ENCODE measurements at regions not wholly inside any gene's neighbourhood (a gene's known extent, or its start where the extent isn't known, plus 50 kb on each side); places are given as distances from the start of the nearest gene placed in this dataset.
"Not testable (repeated sequence)": the region's sequence is repeated elsewhere in the genome, so short reads cannot be mapped to it uniquely, and the experiment has no call there.

- no peak overlapping the region for H3K27ac Mint-ChIP-seq
- Histone ChIP-seq H3K27me3 (ENCODE audit: control insufficient read depth, insufficient read depth, low read length) (no peaks in the 10 kb centered on the region), H3K27ac (ENCODE audit: low read length) (no peak overlapping the region), H3K36me3 (ENCODE audit: control insufficient read depth, insufficient read depth, low read length) (no peaks in the 10 kb centered on the region), H3K4me1 (ENCODE audit: control insufficient read depth, insufficient read depth, low read length) (no peaks in the 10 kb centered on the region), H3K9me3 (ENCODE audit: control insufficient read depth, insufficient read depth, low read length) (no peaks in the 10 kb centered on the region), H3K4me3 (ENCODE audit: low read length) (no peak overlapping the region)
- TF ChIP-seq CTCF (IDR thresholded peaks at IDR 0.05): no peak
- no peaks in the 10 kb centered on the region for H3K4me1 Mint-ChIP-seq
- DNase-seq (no peak), ATAC-seq (no peak)
- H3K27me3 Mint-ChIP-seq (ENCODE audit: low read depth in 2 of 2): no peaks in the 10 kb centered on the region
- intact Hi-C loops (cut with micrococcal nuclease): no loop called here
- peaks cover 17 to 20% of the 10 kb centered on the region in 2 donors for H3K9me3 Mint-ChIP-seq
- no peak overlapping the region for H3K4me3 Mint-ChIP-seq
- peaks cover 14% of the 10 kb centered on the region for H3K36me3 Mint-ChIP-seq
- WGBS (ENCODE audit: insufficient coverage): 93% methylated on average over 2 of the region's 4 CpGs
These were observed 1183.8 kb upstream of the WWC1 start for GRCh38 chr5:167107684-167108083.

GRCh38 chr5:167108266-167108665 is 1183.2 kb upstream of the WWC1 start:
- WGBS (ENCODE audit: insufficient coverage): 83% methylated on average over 9 of the region's 9 CpGs
- H3K4me3 Mint-ChIP-seq; H3K4me1 Mint-ChIP-seq; H3K36me3 ChIP-seq (ENCODE audit: control insufficient read depth, insufficient read depth, low read length); H3K27me3 Mint-ChIP-seq (ENCODE audit: low read depth in 2 of 2); DNase-seq; H3K9me3 ChIP-seq (ENCODE audit: control insufficient read depth, insufficient read depth, low read length); ATAC-seq; H3K4me1 ChIP-seq (ENCODE audit: control insufficient read depth, insufficient read depth, low read length); H3K27me3 ChIP-seq (ENCODE audit: control insufficient read depth, insufficient read depth, low read length); H3K4me3 ChIP-seq (ENCODE audit: low read length); H3K27ac ChIP-seq (ENCODE audit: low read length); H3K27ac Mint-ChIP-seq; intact Hi-C loops (cut with micrococcal nuclease): not testable (repeated sequence)
- peaks cover 23% of the 10 kb centered on the region in 2 donors for H3K9me3 Mint-ChIP-seq
- peaks cover 19% of the 10 kb centered on the region for H3K36me3 Mint-ChIP-seq

GRCh38 chr5:167112556-167112955 is 1178.9 kb upstream of the WWC1 start:
- H3K27me3 ChIP-seq (ENCODE audit: control insufficient read depth, insufficient read depth, low read length): no peaks in the 10 kb centered on the region
- TF ChIP-seq CTCF (IDR thresholded peaks at IDR 0.05): no peak
- DNase-seq (no peak), ATAC-seq (no peak)
- H3K4me1 ChIP-seq (ENCODE audit: control insufficient read depth, insufficient read depth, low read length): no peaks in the 10 kb centered on the region
- Mint-ChIP-seq H3K27me3 (ENCODE audit: low read depth in 2 of 2) (no peaks in the 10 kb centered on the region), H3K4me3 (no peak overlapping the region), H3K27ac (no peak overlapping the region), H3K9me3 (peaks cover 16 to 20% of the 10 kb centered on the region in 2 donors), H3K4me1 (no peaks in the 10 kb centered on the region), H3K36me3 (peaks cover 15% of the 10 kb centered on the region)
- H3K9me3 ChIP-seq (ENCODE audit: control insufficient read depth, insufficient read depth, low read length): no peaks in the 10 kb centered on the region
- H3K27ac ChIP-seq (ENCODE audit: low read length): no peak overlapping the region
- WGBS (ENCODE audit: insufficient coverage): 65% methylated on average over 2 of the region's 2 CpGs
- H3K36me3 ChIP-seq (ENCODE audit: control insufficient read depth, insufficient read depth, low read length): no peaks in the 10 kb centered on the region
- no peak overlapping the region for H3K4me3 ChIP-seq (ENCODE audit: low read length)
- intact Hi-C loops (cut with micrococcal nuclease): no loop called here

GRCh38 chr5:167122267-167122666 is 1169.2 kb upstream of the WWC1 start:
- TF ChIP-seq CTCF (IDR thresholded peaks at IDR 0.05): no peak
- Mint-ChIP-seq H3K4me3 (no peak overlapping the region), H3K4me1 (no peaks in the 10 kb centered on the region), H3K27ac (no peak overlapping the region), H3K27me3 (ENCODE audit: low read depth in 2 of 2) (no peaks in the 10 kb centered on the region), H3K36me3 (no peaks in the 10 kb centered on the region), H3K9me3 (peaks cover 15 to 17% of the 10 kb centered on the region in 2 donors)
- intact Hi-C loops (cut with micrococcal nuclease): no loop called here
- H3K4me1 ChIP-seq (ENCODE audit: control insufficient read depth, insufficient read depth, low read length): no peaks in the 10 kb centered on the region
- 81% methylated on average over 3 of the region's 3 CpGs for WGBS (ENCODE audit: insufficient coverage)
- no peak for ATAC-seq
- no peaks in the 10 kb centered on the region for H3K27me3 ChIP-seq (ENCODE audit: control insufficient read depth, insufficient read depth, low read length)
- H3K36me3 ChIP-seq (ENCODE audit: control insufficient read depth, insufficient read depth, low read length): no peaks in the 10 kb centered on the region
- peaks cover 5% of the 10 kb centered on the region for H3K9me3 ChIP-seq (ENCODE audit: control insufficient read depth, insufficient read depth, low read length)
- H3K4me3 ChIP-seq (ENCODE audit: low read length): no peak overlapping the region
- no peak for DNase-seq
- H3K27ac ChIP-seq (ENCODE audit: low read length): no peak overlapping the region

Data from natural killer cell (primary cell).